ENCODE measurements at regions not wholly inside any gene's neighbourhood (a gene's known extent, or its start where the extent isn't known, plus 50 kb on each side); places are given as distances from the start of the nearest gene placed in this dataset.

- TF ChIP-seq CTCF (IDR thresholded peaks at IDR 0.05): no peak
- Mint-ChIP-seq H3K27ac (ENCODE audit: unreplicated experiment) (no peak overlapping the region), H3K36me3 (ENCODE audit: low read depth) (no peaks in the 10 kb centered on the region), H3K27me3 (ENCODE audit: low read depth) (peaks cover 35% of the 10 kb centered on the region), H3K4me1 (ENCODE audit: low read depth) (peaks cover 20% of the 10 kb centered on the region), H3K9me3 (ENCODE audit: low read depth) (no peaks in the 10 kb centered on the region), H3K4me3 (ENCODE audit: unreplicated experiment) (no peak overlapping the region)
- no peak for DNase-seq (ENCODE audit: low spot score)
Observed at GRCh38 chr6:28725890-28726348, 197.9 kb downstream of the TRIM27 start.

- no peak for TF ChIP-seq CTCF (IDR thresholded peaks at IDR 0.05)
- Mint-ChIP-seq H3K4me1 (ENCODE audit: low read depth) (peaks cover 20% of the 10 kb centered on the region), H3K9me3 (ENCODE audit: low read depth) (no peaks in the 10 kb centered on the region), H3K27me3 (ENCODE audit: low read depth) (peaks cover 36% of the 10 kb centered on the region), H3K27ac (ENCODE audit: unreplicated experiment) (no peak overlapping the region), H3K36me3 (ENCODE audit: low read depth) (no peaks in the 10 kb centered on the region), H3K4me3 (ENCODE audit: unreplicated experiment) (no peak overlapping the region)
- no peak for DNase-seq (ENCODE audit: low spot score)
Observed at GRCh38 chr6:28726569-28727309, 197.0 kb downstream of the TRIM27 start.

GRCh38 chr6:28727559-28728211, 196.1 kb downstream of the TRIM27 start:
- DNase-seq (ENCODE audit: low spot score): no peak
- Mint-ChIP-seq H3K27me3 (ENCODE audit: low read depth) (peaks cover 35% of the 10 kb centered on the region), H3K9me3 (ENCODE audit: low read depth) (no peaks in the 10 kb centered on the region), H3K4me1 (ENCODE audit: low read depth) (peaks cover 20% of the 10 kb centered on the region), H3K27ac (ENCODE audit: unreplicated experiment) (no peak overlapping the region), H3K4me3 (ENCODE audit: unreplicated experiment) (peak overlapping the region; percentile 87), H3K36me3 (ENCODE audit: low read depth) (no peaks in the 10 kb centered on the region)
- no peak for TF ChIP-seq CTCF (IDR thresholded peaks at IDR 0.05)

- DNase-seq (ENCODE audit: low spot score): no peak
- peaks cover 41% of the 10 kb centered on the region for H3K27me3 Mint-ChIP-seq (ENCODE audit: low read depth)
- H3K4me3 Mint-ChIP-seq (ENCODE audit: unreplicated experiment): peak overlapping the region; percentile 87
- no peak for TF ChIP-seq CTCF (IDR thresholded peaks at IDR 0.05)
- peaks cover 3% of the 10 kb centered on the region for H3K9me3 Mint-ChIP-seq (ENCODE audit: low read depth)
- H3K27ac Mint-ChIP-seq (ENCODE audit: unreplicated experiment): peak overlapping the region; percentile 96
- H3K4me1 Mint-ChIP-seq (ENCODE audit: low read depth): peaks cover 20% of the 10 kb centered on the region
- peaks cover 2% of the 10 kb centered on the region for H3K36me3 Mint-ChIP-seq (ENCODE audit: low read depth)
Observed at GRCh38 chr6:28729501-28730402, 194.0 kb downstream of the TRIM27 start.

- Mint-ChIP-seq H3K27ac (ENCODE audit: unreplicated experiment) (no peak overlapping the region), H3K27me3 (ENCODE audit: low read depth) (peaks cover 56% of the 10 kb centered on the region), H3K4me3 (ENCODE audit: unreplicated experiment) (no peak overlapping the region), H3K4me1 (ENCODE audit: low read depth) (peaks cover 20% of the 10 kb centered on the region), H3K9me3 (ENCODE audit: low read depth) (peaks cover 3% of the 10 kb centered on the region), H3K36me3 (ENCODE audit: low read depth) (peaks cover 2% of the 10 kb centered on the region)
- TF ChIP-seq CTCF (IDR thresholded peaks at IDR 0.05): no peak
- DNase-seq (ENCODE audit: low spot score): no peak
Observed at GRCh38 chr6:28732052-28732451, 191.7 kb downstream of the TRIM27 start.

All from chondrocyte (in vitro differentiated cells).